ENCODE measurements at regions not wholly inside any gene's neighbourhood (a gene's known extent, or its start where the extent isn't known, plus 50 kb on each side); places are given as distances from the start of the nearest gene placed in this dataset.

DNA sequence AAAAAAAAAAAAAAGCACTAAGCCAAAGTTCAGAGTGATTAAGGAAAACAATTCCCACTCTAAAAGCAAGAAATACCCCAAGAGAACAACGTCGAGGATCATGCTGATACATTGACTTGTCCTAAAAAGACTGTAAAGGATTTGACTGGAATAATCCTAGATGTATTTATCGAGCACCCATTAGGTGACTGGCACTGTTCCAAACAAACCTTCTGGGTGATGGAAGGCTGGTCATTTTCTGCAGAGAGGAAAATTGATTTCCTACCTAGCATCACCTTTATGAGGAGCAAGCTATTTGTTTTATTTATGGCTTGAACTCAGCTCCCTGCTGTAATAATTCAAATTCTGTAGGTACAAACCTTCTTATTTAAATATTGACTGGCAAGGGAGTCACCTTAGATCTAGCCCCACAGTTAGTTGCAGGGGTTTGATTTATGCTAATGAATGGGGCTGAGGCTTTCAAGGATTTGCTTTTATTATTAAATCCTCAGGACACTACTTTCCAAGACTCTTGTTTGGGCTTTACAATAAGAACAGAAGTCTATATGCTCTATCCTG is 471.0 kb downstream of the OLFM4 start:
- no peak for DNase-seq (ENCODE audit: low spot score)

DNA sequence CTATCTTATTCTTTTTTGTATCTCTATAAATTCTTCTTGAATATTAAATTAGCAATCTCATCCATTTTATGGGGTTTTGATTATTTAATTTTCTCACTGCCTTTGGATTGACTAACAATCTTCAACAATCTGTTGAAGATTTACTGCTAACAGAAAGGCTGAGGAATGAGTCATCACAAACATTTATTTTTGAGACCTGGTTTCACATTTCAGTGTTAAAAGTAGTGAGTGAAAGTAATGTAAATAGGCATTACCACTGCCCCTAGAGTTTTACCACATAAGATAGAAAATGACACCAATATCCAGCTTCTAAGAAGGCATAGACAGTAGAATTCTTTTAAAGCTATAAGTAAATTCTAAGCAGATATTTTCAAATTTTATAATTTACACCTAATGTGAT is 472.8 kb downstream of the OLFM4 start:
- no peak for DNase-seq (ENCODE audit: low spot score)

DNA sequence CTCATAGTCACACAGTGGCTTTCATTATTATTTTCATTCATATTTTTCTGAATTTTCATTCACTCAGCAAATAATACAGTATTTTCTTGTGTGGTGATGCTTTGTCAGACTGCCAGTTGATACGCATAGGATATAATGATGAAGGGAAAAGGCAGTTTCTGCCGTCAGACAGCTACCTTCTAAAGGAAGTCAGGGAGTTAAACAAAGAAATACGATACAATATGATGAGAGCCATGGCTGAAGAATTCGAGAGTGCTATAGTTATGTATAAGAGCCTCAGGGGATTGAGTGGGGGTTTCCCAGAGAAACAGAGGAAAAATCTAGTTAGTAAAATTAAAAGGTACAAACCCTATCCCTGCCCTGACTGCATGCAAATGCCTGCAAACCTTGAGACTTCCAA is 479.1 kb downstream of the OLFM4 start:
- no peak for DNase-seq (ENCODE audit: low spot score)

DNA sequence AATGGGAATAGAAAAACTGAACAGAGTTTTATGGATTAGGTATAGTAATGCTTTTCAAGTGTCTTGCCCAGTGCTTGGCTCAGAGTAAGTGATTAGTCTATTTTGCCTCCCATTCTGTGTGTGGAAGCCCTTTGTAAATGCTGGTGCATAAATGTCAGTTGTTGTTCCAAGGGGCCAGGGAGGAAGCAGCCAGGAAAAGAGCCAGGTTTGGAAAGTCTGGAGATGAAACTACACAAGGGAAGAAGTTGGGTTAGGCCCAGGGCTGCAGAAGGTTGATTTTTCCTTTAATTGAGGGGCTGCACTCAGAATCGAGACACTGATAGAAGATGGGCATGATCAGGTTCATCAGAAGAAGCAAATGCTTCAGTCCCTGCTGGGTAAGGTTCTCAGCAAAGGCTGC is 484.0 kb downstream of the OLFM4 start:
- DNase-seq (ENCODE audit: low spot score) = no peak

DNA sequence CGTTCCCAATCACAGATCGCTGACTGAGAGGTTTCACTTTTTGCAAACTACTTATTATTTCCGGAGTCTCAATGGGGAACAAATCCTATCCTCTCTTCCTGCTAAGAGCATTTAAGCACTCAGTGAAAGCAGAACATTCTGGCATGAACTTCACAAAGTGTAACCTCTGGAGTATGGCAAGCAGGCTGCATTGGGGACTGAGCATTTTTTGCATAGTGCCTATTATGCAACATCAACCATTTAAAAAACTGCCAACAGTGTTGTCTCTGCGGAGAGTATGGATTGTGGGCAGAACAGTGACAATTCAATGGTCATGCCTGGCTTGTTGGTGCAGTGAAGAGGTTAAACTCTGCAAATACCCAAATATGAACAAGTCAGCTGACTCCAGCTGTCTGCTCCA is 484.6 kb downstream of the OLFM4 start:
- no peak for DNase-seq (ENCODE audit: low spot score)

DNA sequence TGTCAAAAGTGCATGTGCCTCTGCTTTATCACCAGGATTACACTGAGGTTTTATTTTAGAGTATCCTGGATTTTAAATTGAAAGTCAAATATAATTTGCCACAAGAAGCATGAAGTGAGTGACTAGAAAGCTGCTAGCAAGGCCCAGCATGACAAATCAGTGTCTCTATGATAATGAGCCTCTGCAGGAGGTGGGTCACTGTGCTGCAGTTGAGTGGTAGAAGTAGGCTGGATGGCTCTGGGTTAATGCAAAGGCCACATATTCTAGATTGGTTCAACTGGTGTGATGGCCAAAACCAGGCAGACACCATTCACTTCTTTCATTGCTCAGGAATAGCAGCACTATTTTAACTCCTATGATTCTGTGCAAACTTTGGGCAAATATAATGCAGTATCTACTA is 491.5 kb downstream of the OLFM4 start:
- DNase-seq (ENCODE audit: low spot score) = no peak

DNA sequence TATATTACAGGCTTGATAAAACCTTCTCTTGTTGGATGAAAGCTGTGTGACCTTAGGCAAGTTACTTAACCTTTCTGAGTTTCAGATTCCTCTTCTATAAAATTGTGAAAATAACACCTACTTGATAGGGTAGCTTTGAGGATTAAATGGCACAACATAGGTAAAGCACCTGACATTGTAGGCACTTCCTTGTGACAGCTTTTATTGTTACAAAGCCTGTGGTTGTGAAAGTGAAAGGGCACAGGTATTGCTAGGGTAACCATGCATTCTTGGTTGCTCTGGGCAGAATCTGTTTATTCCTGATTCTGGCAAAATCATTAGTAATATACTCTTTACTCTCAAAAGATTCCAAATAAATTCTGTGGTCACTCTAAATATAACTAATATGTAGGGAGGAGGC is 493.4 kb downstream of the OLFM4 start:
- no peak for DNase-seq (ENCODE audit: low spot score)

DNA sequence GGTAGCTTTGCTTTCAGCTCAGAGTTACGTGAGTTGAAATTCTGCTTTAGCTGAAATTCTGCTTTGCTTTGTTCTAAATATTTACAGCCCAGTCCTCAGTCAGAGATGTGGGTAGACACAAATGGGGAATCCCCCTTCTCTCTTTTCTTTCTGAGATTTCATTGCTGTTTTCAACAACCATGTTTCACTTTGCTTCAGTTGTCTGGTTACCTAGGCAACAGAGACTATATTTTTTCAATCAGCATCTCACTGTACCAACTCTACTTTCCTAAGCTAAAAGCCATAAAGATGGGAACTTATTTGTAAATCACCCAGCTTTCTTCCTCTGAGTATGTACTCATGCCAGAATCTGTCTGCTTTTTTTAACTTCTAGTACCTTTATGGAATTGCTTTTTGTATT is 509.0 kb downstream of the OLFM4 start:
- DNase-seq (ENCODE audit: low spot score) = no peak

DNA sequence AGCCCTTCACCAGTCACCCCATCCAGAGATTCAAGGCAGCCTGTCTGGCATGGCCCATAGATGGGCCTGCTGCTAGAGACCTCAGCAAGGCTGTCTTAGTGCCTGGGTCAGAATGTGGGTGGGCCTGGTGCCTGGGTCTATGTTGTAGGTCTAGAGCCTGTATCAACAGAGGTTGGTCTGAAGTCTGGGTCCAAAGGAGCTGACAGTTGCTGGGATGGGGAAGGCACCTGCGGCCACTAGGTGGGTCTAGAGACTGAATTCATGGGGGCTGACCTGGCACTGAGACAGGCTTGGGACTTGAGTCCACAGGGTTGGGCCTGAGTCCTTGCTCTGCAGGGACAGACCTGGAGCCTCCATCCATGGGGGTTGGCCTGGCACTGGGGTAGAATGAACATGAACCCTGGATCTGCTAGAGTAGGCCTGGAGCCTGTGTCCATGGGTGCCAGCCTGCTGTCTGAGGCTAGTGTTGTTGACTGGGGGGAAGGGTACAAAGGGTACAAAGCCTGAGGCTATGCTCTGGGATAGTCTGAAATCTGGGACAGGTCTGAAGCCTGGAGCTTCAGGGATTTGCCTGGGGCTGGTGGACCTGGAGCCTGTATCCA is 516.8 kb downstream of the OLFM4 start:
- DNase-seq (ENCODE audit: low spot score) = no peak

DNA sequence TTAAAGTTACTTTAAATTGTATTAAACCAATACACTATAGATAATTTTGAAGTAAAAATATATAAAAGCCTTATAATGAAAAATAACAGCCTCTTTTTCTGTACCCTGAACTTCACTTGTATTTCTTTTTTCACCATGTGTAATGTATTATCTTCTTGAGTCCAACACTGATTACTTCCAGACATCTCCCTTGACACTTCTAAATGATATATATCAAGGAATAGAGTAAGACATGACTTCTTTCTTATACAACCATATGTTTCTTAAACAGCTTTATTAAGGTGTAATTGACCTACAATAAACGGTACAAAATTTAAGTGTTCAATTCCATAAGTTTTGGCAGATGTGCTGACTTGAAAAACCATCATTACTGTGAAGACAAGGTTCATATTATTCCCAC is 531.9 kb downstream of the OLFM4 start:
- peak; percentile 13 for DNase-seq (ENCODE audit: low spot score)

DNA sequence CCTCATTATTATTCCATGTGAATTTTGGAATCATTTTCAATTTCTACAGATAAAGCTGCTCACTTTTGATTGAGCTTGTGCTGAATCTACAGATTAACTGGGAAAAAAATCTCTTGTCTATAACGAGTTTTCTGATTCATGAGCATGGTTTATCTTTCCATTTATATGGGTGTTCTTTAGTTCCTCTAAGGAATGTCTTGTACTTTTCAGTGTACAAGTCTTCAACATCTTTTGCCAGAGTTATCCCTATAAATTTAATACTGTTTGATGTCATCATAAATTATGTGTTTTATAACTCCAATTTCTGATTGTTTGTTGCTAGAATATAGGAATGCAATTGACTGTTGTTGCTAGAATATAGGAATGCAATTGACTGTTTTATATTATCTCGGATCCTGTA is 533.8 kb downstream of the OLFM4 start:
- DNase-seq (ENCODE audit: low spot score) = no peak

DNA sequence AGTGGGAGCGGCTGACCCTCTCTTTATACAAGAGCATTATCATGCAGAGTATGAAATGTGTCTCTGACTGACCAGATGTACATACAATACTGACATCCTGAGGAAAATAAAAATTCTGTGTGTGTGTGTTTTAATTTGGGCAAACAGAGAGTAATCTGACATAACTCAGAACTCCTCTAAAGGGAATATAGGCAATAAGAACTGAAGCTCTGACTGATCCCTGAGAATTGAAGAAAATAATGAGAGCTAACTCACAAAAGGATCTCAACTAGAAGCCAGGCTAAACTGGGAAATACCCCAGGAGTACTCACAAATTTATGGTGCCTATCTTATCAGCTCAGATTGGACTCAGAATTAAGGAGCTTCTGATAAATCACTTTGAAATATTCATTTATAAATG is 539.9 kb downstream of the OLFM4 start:
- DNase-seq (ENCODE audit: low spot score) = no peak

DNA sequence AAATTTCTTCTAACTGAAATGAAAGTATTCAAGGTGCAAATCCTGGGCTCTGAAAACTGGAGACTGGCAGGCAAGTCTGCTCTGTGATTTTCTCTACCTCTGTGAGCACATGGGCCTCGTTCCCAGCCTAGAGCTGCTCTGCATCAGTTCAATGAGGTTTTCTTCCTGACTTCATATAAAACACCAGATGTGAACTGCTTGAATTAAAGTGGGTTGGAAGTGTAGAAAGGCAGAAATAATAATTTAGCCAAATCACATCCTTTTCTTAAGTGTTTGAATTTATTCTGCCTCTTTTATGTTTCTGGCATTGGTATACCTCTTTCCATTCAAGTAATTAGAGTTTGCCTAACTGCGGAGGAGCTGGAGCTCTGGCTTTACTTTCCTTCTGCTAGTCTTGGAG is 540.8 kb downstream of the OLFM4 start:
- DNase-seq (ENCODE audit: low spot score) = no peak

DNA sequence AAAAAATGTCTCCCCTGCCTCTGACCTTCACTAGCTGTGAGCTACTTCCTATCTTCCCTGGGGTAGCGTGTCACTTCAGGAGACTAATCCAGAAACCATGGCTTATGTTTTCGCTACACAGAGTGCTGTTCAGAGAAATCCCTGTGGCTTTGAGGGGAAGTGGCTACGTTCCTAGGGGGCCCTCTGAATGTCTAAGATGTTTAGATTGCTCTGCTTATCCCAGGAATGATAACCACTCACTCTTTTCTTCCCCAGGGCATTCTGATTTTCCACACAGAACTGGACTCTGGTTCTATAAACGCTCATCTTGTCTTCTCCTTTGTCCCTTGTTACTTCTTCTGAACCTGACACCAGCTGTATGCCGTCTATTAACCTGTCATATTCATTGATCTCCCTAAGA is 572.5 kb downstream of the OLFM4 start:
- no peak for DNase-seq (ENCODE audit: low spot score)

DNA sequence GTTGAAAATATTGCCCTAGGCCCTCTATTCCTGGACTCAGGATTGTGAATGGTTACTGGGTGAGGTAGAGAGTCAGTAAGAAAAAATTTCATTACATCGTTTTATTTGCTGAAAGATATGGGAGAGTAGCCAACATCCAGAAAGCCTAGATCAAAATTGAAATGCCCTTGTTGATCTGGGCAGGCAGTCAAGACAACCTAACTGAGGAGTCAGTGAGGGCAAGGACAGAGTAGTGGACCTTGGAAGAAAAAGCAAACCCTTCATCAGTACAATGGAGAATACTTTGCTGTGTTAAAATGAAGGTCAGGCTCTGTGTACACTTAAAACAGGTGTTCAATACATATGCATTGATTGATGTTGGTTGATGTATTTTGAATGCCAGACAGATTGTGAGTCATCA is 576.7 kb downstream of the OLFM4 start:
- DNase-seq (ENCODE audit: low spot score) = no peak

DNA sequence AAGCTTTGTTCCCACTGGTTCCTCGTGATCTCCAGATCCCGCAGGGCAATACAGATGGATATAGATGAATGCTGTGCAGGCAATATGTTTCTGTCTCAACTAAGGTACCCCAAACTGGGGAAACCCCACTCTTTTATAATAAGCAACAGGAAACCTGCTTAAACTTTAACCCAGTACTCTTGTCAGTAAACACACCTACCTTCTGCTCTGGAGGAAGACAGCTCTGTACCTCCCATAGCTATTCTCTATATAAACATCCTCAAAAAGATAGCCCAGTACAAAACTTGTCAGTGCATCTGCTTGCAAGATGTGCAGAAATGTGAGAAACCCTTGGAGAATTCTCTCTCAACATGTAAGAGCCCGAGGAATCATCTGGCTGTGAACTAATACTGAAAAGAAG is 583.6 kb downstream of the OLFM4 start:
- no peak for DNase-seq (ENCODE audit: low spot score)

DNA sequence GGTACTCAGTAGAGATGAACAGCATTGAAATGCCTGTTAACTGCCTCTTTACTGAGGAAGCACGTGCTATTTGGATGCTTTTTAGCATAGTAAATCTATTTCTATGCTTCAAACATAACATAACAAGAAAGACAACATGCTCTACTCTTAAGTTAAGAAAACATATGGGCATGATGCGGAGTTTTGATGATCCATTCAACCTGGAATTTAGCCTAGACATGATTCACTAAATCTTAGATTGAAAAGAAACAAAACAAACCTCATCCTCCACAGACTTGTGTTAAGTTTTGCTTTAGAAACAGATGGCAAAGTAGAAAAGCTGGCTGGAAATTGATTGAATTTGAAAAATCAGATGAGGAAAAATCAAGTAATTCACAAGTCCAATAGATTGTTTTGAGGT is 593.8 kb downstream of the OLFM4 start:
- no peak for DNase-seq (ENCODE audit: low spot score)

DNA sequence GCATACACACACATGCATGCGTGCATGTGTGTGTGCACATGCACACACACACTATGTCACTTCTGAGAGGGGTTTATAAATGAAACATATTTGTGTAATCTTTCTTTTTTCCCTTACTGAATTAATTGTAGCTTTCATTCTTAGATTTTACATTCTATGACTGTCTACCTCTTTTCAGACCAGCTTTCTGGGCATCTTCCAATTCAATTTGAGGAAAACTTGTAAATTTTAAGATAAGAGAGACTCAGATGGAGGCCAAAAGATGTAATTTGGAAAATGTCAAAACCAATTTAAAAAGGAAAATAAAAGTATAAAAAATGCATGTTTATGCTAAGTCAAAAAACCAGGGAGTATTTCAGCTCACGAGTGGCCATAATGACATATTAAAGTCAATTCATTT is 594.5 kb downstream of the OLFM4 start:
- no peak for DNase-seq (ENCODE audit: low spot score)

DNA sequence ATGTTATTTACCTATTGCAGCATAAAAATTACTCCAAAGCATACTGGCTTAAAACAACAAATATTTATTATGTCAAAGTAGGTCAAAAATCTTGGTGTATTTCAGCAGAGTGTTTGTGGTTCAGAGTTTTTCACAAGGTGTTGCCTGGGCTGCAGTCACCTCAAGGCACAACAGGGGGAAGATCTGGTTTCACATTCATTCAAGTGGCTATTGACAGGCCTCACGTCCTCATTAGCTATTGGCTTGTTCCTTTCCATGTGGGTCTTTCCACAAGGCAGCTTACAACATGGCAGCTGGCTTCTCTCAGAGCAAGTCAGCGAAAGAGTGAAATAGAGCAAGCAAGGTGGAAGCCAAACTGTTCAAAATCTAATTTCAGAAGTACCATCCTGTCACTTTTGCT is 602.9 kb downstream of the OLFM4 start:
- no peak for DNase-seq (ENCODE audit: low spot score)

DNA sequence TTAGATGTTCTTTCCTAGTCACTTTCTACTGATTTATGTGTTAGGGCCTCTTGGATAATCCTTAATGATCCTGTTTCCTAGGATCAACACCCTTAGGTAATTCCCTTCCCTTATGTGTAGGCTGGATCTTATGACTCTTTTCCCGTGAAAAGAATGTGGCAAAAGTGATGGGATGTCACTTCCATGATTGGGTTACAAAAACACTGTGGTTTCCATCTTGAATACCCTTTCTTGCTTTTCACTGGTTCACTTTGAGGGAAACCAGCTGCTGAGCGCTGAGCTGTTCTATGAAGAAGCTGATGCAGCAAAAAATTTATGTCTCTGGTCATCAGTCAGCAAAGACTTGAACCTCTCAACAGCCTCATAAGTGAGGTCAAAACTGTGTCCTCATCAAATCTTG is 609.4 kb downstream of the OLFM4 start:
- DNase-seq (ENCODE audit: low spot score) = no peak

DNA sequence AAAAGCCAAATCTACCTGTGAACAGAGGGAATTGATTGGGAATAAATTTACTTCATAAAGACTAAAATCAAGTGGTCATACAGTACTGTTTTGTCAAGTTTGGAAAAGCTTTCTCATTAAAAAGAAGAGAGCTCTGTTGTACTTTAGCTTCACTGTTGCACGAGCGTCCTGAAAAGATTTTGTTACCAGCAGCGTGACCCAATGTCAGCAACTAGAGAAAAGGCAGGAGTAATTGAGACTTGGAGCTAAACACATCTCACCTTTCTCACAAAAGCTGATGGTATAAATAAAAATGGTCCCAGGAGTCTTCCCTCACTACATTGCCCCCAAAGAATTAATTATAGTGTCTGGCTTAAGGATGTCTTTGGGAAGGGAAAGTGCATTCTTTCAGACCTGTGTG is 613.7 kb downstream of the OLFM4 start:
- no peak for DNase-seq (ENCODE audit: low spot score)

DNA sequence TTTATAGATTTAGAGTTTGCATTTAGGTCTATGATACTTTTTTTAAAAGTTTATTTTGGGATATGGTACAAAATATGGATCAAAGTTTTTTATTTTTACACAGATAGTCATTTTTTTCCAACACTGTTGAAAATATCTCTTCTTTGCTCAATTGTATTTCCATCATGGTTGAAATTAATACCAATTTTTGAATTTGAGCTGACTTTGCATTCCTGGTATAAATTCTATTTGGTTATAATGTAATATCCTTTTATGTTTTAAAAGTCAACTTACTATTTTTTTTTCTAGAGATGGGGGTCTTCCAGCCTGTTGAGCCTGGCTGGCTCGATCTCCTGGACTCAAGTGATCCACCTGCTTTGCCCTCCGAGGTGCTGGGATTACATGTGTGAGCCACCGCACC is 620.1 kb downstream of the OLFM4 start:
- DNase-seq (ENCODE audit: low spot score) = no peak

DNA sequence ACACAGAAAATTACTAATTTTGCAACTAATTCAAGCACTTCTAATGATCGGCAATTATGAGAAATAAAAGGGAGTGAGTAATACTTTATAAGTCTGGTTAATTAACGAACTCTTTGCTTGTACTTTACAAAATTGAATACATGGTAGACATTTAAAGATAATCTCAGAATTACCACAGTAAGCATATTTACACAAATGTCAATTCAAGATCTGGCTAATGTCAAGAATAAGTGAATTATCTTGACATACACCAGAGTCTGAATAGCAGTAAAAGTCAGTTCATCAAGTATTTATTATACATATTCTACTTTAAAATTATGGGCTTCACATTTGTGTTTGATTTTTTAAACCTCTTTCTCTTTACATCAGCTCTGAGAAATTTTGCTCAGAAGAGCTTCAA is 643.4 kb downstream of the OLFM4 start:
- peak; percentile 80 for DNase-seq (ENCODE audit: low spot score)

DNA sequence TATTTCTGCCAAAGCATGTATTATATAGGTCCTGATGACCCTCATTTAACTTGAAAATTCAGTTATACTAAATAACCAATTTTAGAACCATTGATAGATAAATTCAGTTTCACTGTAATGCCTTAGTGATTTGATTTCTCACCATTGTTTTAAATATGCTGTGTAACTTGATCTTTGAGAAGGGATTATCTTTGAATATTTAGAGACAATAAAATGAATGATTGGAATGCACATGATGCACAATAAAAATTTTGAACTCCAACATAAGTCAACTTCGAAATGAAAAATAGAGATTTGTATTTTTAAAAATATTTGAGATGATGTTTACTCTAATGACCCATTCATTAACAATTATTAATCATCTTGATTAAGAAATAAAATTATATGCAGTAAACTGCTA is 654.5 kb downstream of the OLFM4 start:
- no peak for DNase-seq (ENCODE audit: low spot score)

Measured in SK-N-DZ (cell line).